DOHH2 (cell line): ENCODE measurements at regions not wholly inside any gene's neighbourhood (a gene's known extent, or its start where the extent isn't known, plus 50 kb on each side); places are given as distances from the start of the nearest gene placed in this dataset.

Experiments
- EZH2phosphoT487 ChIP-seq: fragments of 200-600 bp; sonication (generic); IDR thresholded peaks from 2 replicates; pipeline ENCODE4 v1.6.1; 2017; ENCODE audit warnings: borderline replicate concordance, mild to moderate bottlenecking, antibody characterized with exemption, low read length, moderate library complexity, mixed read lengths
- TF ChIP-seq, protein P1 (sequence below): fragments of 200-600 bp; sonication (generic); IDR thresholded peaks from one replicate; pipeline ENCODE4 v1.5.1; 2014; ENCODE audit warnings: antibody characterized with exemption, mild to moderate bottlenecking, low read depth, low read length; ENCODE audit not compliant: poor library complexity, severe bottlenecking

DNA sequence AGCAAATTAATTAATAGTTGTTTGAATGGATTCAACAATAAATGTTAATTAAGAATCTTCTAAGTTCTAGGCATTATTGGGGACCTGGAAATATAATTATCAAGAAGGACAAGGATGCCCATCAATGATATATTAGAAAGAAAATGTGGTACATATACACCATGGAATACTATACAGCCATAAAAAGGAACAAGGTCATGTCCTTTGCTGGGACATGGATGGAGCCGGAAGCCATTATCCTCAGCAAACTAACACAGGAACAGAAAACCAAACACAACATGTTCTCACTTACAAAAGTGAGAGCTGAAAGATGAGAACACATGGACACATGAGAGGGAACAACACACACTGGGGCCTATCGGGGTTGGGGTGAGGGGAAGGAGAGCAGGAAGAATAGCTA, 141.4 kb upstream of the JUN start:
- TF ChIP-seq, protein P1, sequence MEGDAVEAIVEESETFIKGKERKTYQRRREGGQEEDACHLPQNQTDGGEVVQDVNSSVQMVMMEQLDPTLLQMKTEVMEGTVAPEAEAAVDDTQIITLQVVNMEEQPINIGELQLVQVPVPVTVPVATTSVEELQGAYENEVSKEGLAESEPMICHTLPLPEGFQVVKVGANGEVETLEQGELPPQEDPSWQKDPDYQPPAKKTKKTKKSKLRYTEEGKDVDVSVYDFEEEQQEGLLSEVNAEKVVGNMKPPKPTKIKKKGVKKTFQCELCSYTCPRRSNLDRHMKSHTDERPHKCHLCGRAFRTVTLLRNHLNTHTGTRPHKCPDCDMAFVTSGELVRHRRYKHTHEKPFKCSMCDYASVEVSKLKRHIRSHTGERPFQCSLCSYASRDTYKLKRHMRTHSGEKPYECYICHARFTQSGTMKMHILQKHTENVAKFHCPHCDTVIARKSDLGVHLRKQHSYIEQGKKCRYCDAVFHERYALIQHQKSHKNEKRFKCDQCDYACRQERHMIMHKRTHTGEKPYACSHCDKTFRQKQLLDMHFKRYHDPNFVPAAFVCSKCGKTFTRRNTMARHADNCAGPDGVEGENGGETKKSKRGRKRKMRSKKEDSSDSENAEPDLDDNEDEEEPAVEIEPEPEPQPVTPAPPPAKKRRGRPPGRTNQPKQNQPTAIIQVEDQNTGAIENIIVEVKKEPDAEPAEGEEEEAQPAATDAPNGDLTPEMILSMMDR = no peak
- TF ChIP-seq EZH2phosphoT487 = no peak
